IPS-15b (cell line): ENCODE measurements at regions not wholly inside any gene's neighbourhood (a gene's known extent, or its start where the extent isn't known, plus 50 kb on each side); places are given as distances from the start of the nearest gene placed in this dataset.
"Not testable (repeated sequence)": the region's sequence is repeated elsewhere in the genome, so short reads cannot be mapped to it uniquely, and the experiment has no call there.

Experiments
- H3K27me3 ChIP-seq: one replicate; pipeline ENCODE4 v1.6.1; 2013; ENCODE audit warnings: low read length; ENCODE audit not compliant: control insufficient read depth, insufficient read depth
- H3K36me3 ChIP-seq: one replicate; pipeline ENCODE4 v1.6.1; 2013; ENCODE audit warnings: low read length; ENCODE audit not compliant: control insufficient read depth, insufficient read depth
- H3K4me1 ChIP-seq: one replicate; pipeline ENCODE4 v1.6.1; 2013; ENCODE audit warnings: mild to moderate bottlenecking, low read length; ENCODE audit not compliant: control insufficient read depth, insufficient read depth
- H3K4me3 ChIP-seq: one replicate; pipeline ENCODE4 v1.5.1; 2013; ENCODE audit warnings: low read depth, low read length
- H3K9ac ChIP-seq: one replicate; pipeline ENCODE4 v1.6.1; 2013; ENCODE audit warnings: low read depth, mild to moderate bottlenecking, low read length
- H3K9me3 ChIP-seq: one replicate; pipeline ENCODE4 v1.6.1; 2013; ENCODE audit warnings: mild to moderate bottlenecking, low read length; ENCODE audit not compliant: control insufficient read depth, insufficient read depth

GRCh38 chr11:44424841-44425240, 114.9 kb upstream of the ALX4 start:
- H3K9me3 ChIP-seq: no peaks in the 10 kb centered on the region
- no peak overlapping the region for H3K9ac ChIP-seq
- no peak overlapping the region for H3K4me3 ChIP-seq
- H3K27me3 ChIP-seq: no peaks in the 10 kb centered on the region
- H3K4me1 ChIP-seq: no peaks in the 10 kb centered on the region
- H3K36me3 ChIP-seq: no peaks in the 10 kb centered on the region

GRCh38 chr11:44426119-44426518, 116.2 kb upstream of the ALX4 start:
- Histone ChIP-seq H3K4me1 (no peaks in the 10 kb centered on the region), H3K9me3 (no peaks in the 10 kb centered on the region), H3K4me3 (no peak overlapping the region)

GRCh38 chr11:44426958-44427357, 117.0 kb upstream of the ALX4 start:
- Histone ChIP-seq H3K4me1 (no peaks in the 10 kb centered on the region), H3K9ac (no peak overlapping the region), H3K36me3 (no peaks in the 10 kb centered on the region), H3K4me3 (no peak overlapping the region), H3K27me3 (peaks cover 2% of the 10 kb centered on the region), H3K9me3 (no peaks in the 10 kb centered on the region)

More at GRCh38 chr11:44426119-44426518, 116.2 kb upstream of the ALX4 start:
- H3K9ac ChIP-seq: no peak overlapping the region
- H3K27me3 ChIP-seq: no peaks in the 10 kb centered on the region
- H3K36me3 ChIP-seq: no peaks in the 10 kb centered on the region

- Histone ChIP-seq H3K9ac (no peak overlapping the region), H3K36me3 (no peaks in the 10 kb centered on the region), H3K9me3 (no peaks in the 10 kb centered on the region), H3K4me3 (no peak overlapping the region), H3K27me3 (peaks cover 2% of the 10 kb centered on the region), H3K4me1 (no peaks in the 10 kb centered on the region)
Measured at GRCh38 chr11:44427432-44427831, 117.5 kb upstream of the ALX4 start.

GRCh38 chr11:44430140-44430539, 120.2 kb upstream of the ALX4 start:
- H3K9me3 ChIP-seq: no peaks in the 10 kb centered on the region
- H3K9ac ChIP-seq: no peak overlapping the region
- no peaks in the 10 kb centered on the region for H3K4me1 ChIP-seq
- H3K4me3 ChIP-seq: no peak overlapping the region
- H3K27me3 ChIP-seq: peaks cover 2% of the 10 kb centered on the region
- H3K36me3 ChIP-seq: no peaks in the 10 kb centered on the region

- no peaks in the 10 kb centered on the region for H3K36me3 ChIP-seq
- no peaks in the 10 kb centered on the region for H3K9me3 ChIP-seq
- H3K4me3 ChIP-seq: no peak overlapping the region
- peaks cover 4% of the 10 kb centered on the region for H3K27me3 ChIP-seq
- no peaks in the 10 kb centered on the region for H3K4me1 ChIP-seq
- no peak overlapping the region for H3K9ac ChIP-seq
Measured at GRCh38 chr11:44434191-44434590, 124.3 kb upstream of the ALX4 start.

GRCh38 chr11:44437122-44437521, 127.2 kb upstream of the ALX4 start:
- Histone ChIP-seq H3K9ac (no peak overlapping the region), H3K36me3 (no peaks in the 10 kb centered on the region), H3K9me3 (no peaks in the 10 kb centered on the region), H3K27me3 (peaks cover 2% of the 10 kb centered on the region), H3K4me3 (no peak overlapping the region), H3K4me1 (no peaks in the 10 kb centered on the region)

GRCh38 chr11:44442893-44443673, 122.4 kb upstream of the CD82 start:
- H3K9me3 ChIP-seq, H3K9ac ChIP-seq, H3K36me3 ChIP-seq, H3K4me3 ChIP-seq, H3K27me3 ChIP-seq, H3K4me1 ChIP-seq: not testable (repeated sequence)

GRCh38 chr11:44443836-44444769, 121.4 kb upstream of the CD82 start:
- no peak overlapping the region for H3K4me3 ChIP-seq
- peaks cover 2% of the 10 kb centered on the region for H3K27me3 ChIP-seq
- H3K4me1 ChIP-seq: no peaks in the 10 kb centered on the region
- H3K9me3 ChIP-seq: no peaks in the 10 kb centered on the region
- H3K9ac ChIP-seq: no peak overlapping the region
- H3K36me3 ChIP-seq: no peaks in the 10 kb centered on the region

- peaks cover 2% of the 10 kb centered on the region for H3K27me3 ChIP-seq
- no peaks in the 10 kb centered on the region for H3K36me3 ChIP-seq
- no peaks in the 10 kb centered on the region for H3K4me1 ChIP-seq
- H3K9ac ChIP-seq: no peak overlapping the region
- H3K9me3 ChIP-seq: no peaks in the 10 kb centered on the region
- no peak overlapping the region for H3K4me3 ChIP-seq
Measured at GRCh38 chr11:44444770-44445321, 120.6 kb upstream of the CD82 start.

- H3K4me1 ChIP-seq: no peaks in the 10 kb centered on the region
- no peak overlapping the region for H3K4me3 ChIP-seq
- no peaks in the 10 kb centered on the region for H3K9me3 ChIP-seq
- no peak overlapping the region for H3K9ac ChIP-seq
- H3K27me3 ChIP-seq: peaks cover 2% of the 10 kb centered on the region
- no peaks in the 10 kb centered on the region for H3K36me3 ChIP-seq
Measured at GRCh38 chr11:44445500-44446365, 119.7 kb upstream of the CD82 start.
